ENCODE measurements at regions not wholly inside any gene's neighbourhood (a gene's known extent, or its start where the extent isn't known, plus 50 kb on each side); places are given as distances from the start of the nearest gene placed in this dataset.

DNA sequence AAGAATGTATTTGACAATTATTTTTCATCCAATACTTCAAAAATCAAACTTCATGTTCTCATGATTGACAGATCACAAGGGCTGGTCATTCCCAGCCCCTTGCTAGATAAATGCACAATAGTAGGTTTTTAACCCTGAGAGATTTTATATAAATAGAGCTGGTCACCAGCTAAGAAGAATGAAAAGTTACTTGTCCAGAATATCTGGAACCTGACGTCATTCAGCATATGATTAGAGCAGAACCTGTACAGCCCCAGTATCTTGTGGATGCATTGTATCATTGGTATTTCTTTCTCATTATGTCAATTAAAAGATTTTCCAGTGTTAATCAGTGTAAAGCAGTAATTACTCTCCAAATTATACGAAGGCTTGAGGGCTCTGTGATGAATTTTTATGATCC lies 202.8 kb upstream of the RND3 start:
- intact Hi-C loops (cut with micrococcal nuclease): no loop called here
- no peaks in the 10 kb centered on the region for H3K36me3 Mint-ChIP-seq (ENCODE audit: low read depth)
- H3K4me1 Mint-ChIP-seq (ENCODE audit: low read depth): no peaks in the 10 kb centered on the region
- H3K9me3 Mint-ChIP-seq: no peaks in the 10 kb centered on the region
- no peak overlapping the region for H3K4me3 Mint-ChIP-seq
- TF ChIP-seq, protein P1, sequence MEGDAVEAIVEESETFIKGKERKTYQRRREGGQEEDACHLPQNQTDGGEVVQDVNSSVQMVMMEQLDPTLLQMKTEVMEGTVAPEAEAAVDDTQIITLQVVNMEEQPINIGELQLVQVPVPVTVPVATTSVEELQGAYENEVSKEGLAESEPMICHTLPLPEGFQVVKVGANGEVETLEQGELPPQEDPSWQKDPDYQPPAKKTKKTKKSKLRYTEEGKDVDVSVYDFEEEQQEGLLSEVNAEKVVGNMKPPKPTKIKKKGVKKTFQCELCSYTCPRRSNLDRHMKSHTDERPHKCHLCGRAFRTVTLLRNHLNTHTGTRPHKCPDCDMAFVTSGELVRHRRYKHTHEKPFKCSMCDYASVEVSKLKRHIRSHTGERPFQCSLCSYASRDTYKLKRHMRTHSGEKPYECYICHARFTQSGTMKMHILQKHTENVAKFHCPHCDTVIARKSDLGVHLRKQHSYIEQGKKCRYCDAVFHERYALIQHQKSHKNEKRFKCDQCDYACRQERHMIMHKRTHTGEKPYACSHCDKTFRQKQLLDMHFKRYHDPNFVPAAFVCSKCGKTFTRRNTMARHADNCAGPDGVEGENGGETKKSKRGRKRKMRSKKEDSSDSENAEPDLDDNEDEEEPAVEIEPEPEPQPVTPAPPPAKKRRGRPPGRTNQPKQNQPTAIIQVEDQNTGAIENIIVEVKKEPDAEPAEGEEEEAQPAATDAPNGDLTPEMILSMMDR (IDR thresholded peaks at IDR 0.05): no peak
- ATAC-seq: no peak
- DNase-seq: no peak
- no peak overlapping the region for H3K27ac Mint-ChIP-seq
- ChIA-PET CTCF (no interaction called here), POLR2A (no interaction called here)
- H3K27me3 Mint-ChIP-seq: no peaks in the 10 kb centered on the region

DNA sequence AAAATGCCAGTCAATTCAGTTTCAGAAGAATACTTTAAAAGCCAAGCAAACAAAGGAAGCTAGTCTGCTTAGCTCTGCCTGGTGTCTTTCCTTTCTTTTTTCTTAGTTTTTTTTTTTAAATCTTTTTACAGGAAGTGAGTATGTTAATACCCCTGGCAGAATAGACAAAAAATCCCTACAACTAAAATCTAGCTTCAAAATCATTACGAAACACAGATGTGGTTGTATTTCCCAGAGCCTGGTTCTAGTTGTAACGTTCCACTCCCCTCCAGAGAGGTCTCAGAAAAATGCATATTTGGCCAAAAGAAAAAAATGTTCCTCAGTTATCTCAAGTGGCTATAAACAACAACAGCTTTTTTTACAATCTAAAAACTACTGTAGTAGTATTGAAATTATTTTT lies 202.1 kb upstream of the RND3 start:
- intact Hi-C loops (cut with micrococcal nuclease): no loop called here
- no peaks in the 10 kb centered on the region for H3K9me3 Mint-ChIP-seq
- TF ChIP-seq, protein P1 (IDR thresholded peaks at IDR 0.05): no peak

DNA sequence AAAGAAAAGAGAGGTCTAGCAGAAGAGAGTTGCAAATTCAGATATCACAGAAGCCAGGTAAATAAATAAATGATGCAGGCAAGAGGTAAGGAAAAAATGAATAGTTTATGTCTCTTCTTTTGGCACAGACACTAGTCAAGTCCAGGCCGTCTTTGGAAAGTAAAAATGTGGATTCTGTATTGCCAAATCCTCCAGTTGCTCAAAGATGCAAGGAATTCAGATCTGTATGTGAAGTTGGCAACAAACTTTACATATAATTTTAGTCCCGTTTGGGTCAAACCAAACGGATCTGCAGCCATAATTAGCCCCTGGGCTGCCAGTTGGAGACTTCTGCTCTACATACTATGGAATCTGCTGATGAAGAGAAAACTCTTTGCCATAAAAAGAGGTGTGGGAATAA lies 200.5 kb upstream of the RND3 start:
- Mint-ChIP-seq H3K4me3 (no peak overlapping the region), H3K36me3 (ENCODE audit: low read depth) (no peaks in the 10 kb centered on the region), H3K27ac (no peak overlapping the region), H3K9me3 (no peaks in the 10 kb centered on the region), H3K4me1 (ENCODE audit: low read depth) (no peaks in the 10 kb centered on the region), H3K27me3 (no peaks in the 10 kb centered on the region)
- TF ChIP-seq, protein P1 (IDR thresholded peaks at IDR 0.05): no peak
- DNase-seq (no peak), ATAC-seq (no peak)
- ChIA-PET POLR2A (no interaction called here), CTCF (no interaction called here)
- intact Hi-C loops (cut with micrococcal nuclease): no loop called here

More for the DNA sequence above, 202.1 kb upstream of the RND3 start:
- ChIA-PET CTCF (no interaction called here), POLR2A (no interaction called here)
- no peak overlapping the region for H3K27ac Mint-ChIP-seq
- no peaks in the 10 kb centered on the region for H3K36me3 Mint-ChIP-seq (ENCODE audit: low read depth)
- H3K4me3 Mint-ChIP-seq: no peak overlapping the region
- no peak for ATAC-seq
- H3K4me1 Mint-ChIP-seq (ENCODE audit: low read depth): no peaks in the 10 kb centered on the region
- no peaks in the 10 kb centered on the region for H3K27me3 Mint-ChIP-seq
- DNase-seq: no peak

DNA sequence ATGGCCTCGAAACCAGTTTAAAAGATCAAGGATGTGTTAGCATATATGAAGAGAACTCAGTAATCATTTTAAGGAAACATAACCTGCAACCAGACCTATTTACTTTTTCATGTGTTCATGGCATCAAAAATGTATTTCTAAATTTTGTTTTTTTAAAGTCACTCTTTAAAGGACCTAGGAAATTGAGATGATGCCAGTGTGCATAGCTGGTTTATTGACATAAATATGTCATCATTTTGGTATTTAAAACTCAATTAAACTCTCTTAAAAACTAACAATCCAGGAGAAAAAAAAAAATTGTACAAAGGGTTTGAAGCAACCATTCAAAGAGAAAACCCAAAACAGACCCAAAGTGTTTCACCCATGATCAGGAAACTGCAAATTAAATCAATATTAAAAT lies 198.9 kb upstream of the RND3 start:
- no peaks in the 10 kb centered on the region for H3K4me1 Mint-ChIP-seq (ENCODE audit: low read depth)
- ATAC-seq: no peak
- ChIA-PET CTCF (no interaction called here), POLR2A (no interaction called here)
- H3K9me3 Mint-ChIP-seq: no peaks in the 10 kb centered on the region
- no peaks in the 10 kb centered on the region for H3K36me3 Mint-ChIP-seq (ENCODE audit: low read depth)
- no peak overlapping the region for H3K27ac Mint-ChIP-seq
- TF ChIP-seq, protein P1 (IDR thresholded peaks at IDR 0.05): no peak
- no peak for DNase-seq
- H3K27me3 Mint-ChIP-seq: no peaks in the 10 kb centered on the region
- H3K4me3 Mint-ChIP-seq: no peak overlapping the region
- intact Hi-C loops (cut with micrococcal nuclease): no loop called here

DNA sequence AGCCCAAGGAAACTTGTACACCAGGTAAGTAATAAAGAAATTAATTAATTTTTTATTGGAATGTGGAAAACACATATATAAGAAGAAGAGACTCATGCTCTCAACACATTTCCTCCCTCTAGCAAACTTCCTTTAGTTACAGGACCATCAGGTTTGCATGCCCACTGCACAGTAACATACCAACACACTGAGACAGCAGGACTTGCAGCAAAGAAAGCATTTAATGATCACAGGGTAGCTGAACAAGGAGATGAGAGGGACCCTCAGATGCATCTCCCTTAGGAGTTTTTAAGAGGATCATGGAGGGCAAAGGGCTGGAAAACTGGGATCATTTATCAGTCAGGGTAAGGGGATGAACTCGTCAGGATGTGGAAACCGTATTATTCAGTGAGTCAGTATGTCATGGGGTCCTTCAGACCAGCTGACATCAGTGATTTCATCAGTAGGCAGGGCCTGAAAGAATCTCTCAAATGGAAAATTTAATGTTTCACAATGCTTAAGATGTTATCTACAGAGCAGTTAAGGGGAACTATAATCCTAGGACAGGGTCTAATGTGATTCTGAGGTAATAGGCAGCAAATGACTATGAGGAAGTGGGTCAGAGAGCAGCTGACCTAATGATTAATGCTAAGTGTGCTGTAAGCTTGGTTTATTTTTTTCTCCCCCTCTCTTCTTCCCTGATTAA lies 193.8 kb upstream of the RND3 start:
- TF ChIP-seq, protein P1 (IDR thresholded peaks at IDR 0.05): no peak
- ATAC-seq (no peak), DNase-seq (no peak)
- Mint-ChIP-seq H3K27me3 (no peaks in the 10 kb centered on the region), H3K4me1 (ENCODE audit: low read depth) (no peaks in the 10 kb centered on the region), H3K9me3 (peaks cover 2% of the 10 kb centered on the region), H3K36me3 (ENCODE audit: low read depth) (no peaks in the 10 kb centered on the region), H3K4me3 (no peak overlapping the region), H3K27ac (no peak overlapping the region)
- intact Hi-C loops (cut with micrococcal nuclease): no loop called here
- CTCF ChIA-PET: no interaction called here
- POLR2A ChIA-PET: no interaction called here
